ENCODE measurements at regions not wholly inside any gene's neighbourhood (a gene's known extent, or its start where the extent isn't known, plus 50 kb on each side); places are given as distances from the start of the nearest gene placed in this dataset.

- ChIA-PET CTCF (no interaction called here), RAD21 (ENCODE audit: low non-redundant PET in 1 of 2, low total read pairs in 2 of 2, uncharacterized antibody in 2 of 2, unreplicated experiment in 2 of 2) (no interaction called here), POLR2A (no interaction called here)
- Histone ChIP-seq H3K4me2 (ENCODE audit: low read length) (no peak overlapping the region), H4K20me1 (ENCODE audit: insufficient read depth) (no peaks in the 10 kb centered on the region), H3K79me2 (ENCODE audit: insufficient read depth, low read length) (no peaks in the 10 kb centered on the region), H3K4me1 (ENCODE audit: control insufficient read depth in 1 of 2, insufficient read depth in 2 of 2, low read length in 2 of 2) (no peaks in the 10 kb centered on the region), H3K9ac (ENCODE audit: low read length) (no peak overlapping the region), H3K4me3 (replicated peaks in 1 of 2; ENCODE audit: low read depth in 1 of 2, low read length in 2 of 2) (no peak overlapping the region), H3K36me3 (ENCODE audit: control insufficient read depth in 1 of 2, insufficient read depth in 2 of 2, low read length in 2 of 2) (no peaks in the 10 kb centered on the region), H3K27ac (ENCODE audit: low read depth, low read length) (no peak overlapping the region), H3K9me2 (ENCODE audit: insufficient read depth) (no peaks in the 10 kb centered on the region), H2AFZ (ENCODE audit: low read depth, low read length, poor library complexity, severe bottlenecking) (no peak overlapping the region), H3K9me3 (ENCODE audit: control insufficient read depth in 1 of 2, insufficient read depth in 1 of 2, low read depth in 1 of 2, low read length in 2 of 2) (no peaks in the 10 kb centered on the region), H3K27me3 (ENCODE audit: insufficient read depth, low read length) (no peaks in the 10 kb centered on the region)
- intact Hi-C loops (cut with micrococcal nuclease), result no loop called here
- DNase-seq (ENCODE audit: low read depth, low spot score) (no peak), ATAC-seq (no peak)
- no TSS peak for BruUV-seq (replicated peaks)
- TF ChIP-seq CBX3 (IDR thresholded peaks at IDR 0.05; ENCODE audit: low read depth), result no peak
- TF ChIP-seq SP1 (IDR thresholded peaks at IDR 0.05; ENCODE audit: low read depth), result no peak
- no peak for TF ChIP-seq ZFX (IDR thresholded peaks at IDR 0.05)
- no peak for TF ChIP-seq POLR2AphosphoS5 (IDR thresholded peaks at IDR 0.05; ENCODE audit: low read depth, low read length)
- TF ChIP-seq RAD21 (IDR thresholded peaks at IDR 0.05; ENCODE audit: low read depth), result no peak
- no peak for TF ChIP-seq TCF7L2 (IDR thresholded peaks at IDR 0.05; ENCODE audit: borderline replicate concordance, extremely low read depth, insufficient read depth, insufficient read length)
- TF ChIP-seq SRF (IDR thresholded peaks at IDR 0.05; ENCODE audit: low read depth), result no peak
- TF ChIP-seq ELF1 (IDR thresholded peaks at IDR 0.05; ENCODE audit: borderline replicate concordance, low read depth), result no peak
- no peak for TF ChIP-seq REST (IDR thresholded peaks at IDR 0.05; ENCODE audit: low read depth)
- no peak for TF ChIP-seq JUND (IDR thresholded peaks at IDR 0.05)
- TF ChIP-seq POLR2A (IDR thresholded peaks at IDR 0.05; ENCODE audit: borderline replicate concordance, extremely low read depth, insufficient read depth, insufficient read length), result no peak
- no peak for TF ChIP-seq CTCF (IDR thresholded peaks at IDR 0.05 in 2 of 3, conservative IDR thresholded peaks at IDR 0.05 in 1 of 3; ENCODE audit: borderline replicate concordance in 1 of 3, insufficient read depth in 1 of 3, low read depth in 2 of 3, low read length in 2 of 3)
- TF ChIP-seq EZH2phosphoT487 (IDR thresholded peaks at IDR 0.05; ENCODE audit: borderline replicate concordance), result no peak
- TF ChIP-seq CEBPB (IDR thresholded peaks at IDR 0.05; ENCODE audit: low read depth), result no peak
Observed at GRCh38 chr14:30790827-30791226, 83.5 kb upstream of the COCH start.

Data from HCT116 (cell line).